Left lung (tissue), 4 donors: ENCODE measurements at regions not wholly inside any gene's neighbourhood (a gene's known extent, or its start where the extent isn't known, plus 50 kb on each side); places are given as distances from the start of the nearest gene placed in this dataset.

Source experiments
- ATAC-seq: fragments of 200-7000 bp; cut with Tn5 transposase; one replicate; pipeline ENCODE4 v1.9.1; 2020; ENCODE audit warnings: moderate library complexity
- DNase-seq, 4 donors: peaks; one replicate each; pipeline ENCODE4 v3.0.0-alpha.2; 2013 to 2020
- H3K27ac ChIP-seq, 2 donors: fragments of 200-600 bp; sonication (generic) in 1 of 2; one replicate each; pipeline versions ENCODE4 v1.5.0 to v1.8.0; 2020 to 2021
- H3K27me3 ChIP-seq, 2 donors: fragments of 200-600 bp; sonication (generic) in 1 of 2; one replicate each; pipeline versions ENCODE4 v1.5.0 to v1.8.0; 2020 to 2021
- H3K36me3 ChIP-seq, 2 donors: fragments of 200-600 bp; sonication (generic) in 1 of 2; one replicate each; pipeline versions ENCODE4 v1.5.0 to v1.8.0; 2020 to 2021
- H3K4me1 ChIP-seq, 2 donors: fragments of 200-600 bp; one replicate each; pipeline ENCODE4 v1.8.0; 2021
- H3K4me3 ChIP-seq, 2 donors: fragments of 200-600 bp; sonication (generic) in 1 of 2; one replicate each; pipeline versions ENCODE4 v1.5.0 to v1.8.0; 2020 to 2021; ENCODE audit warnings: mild to moderate bottlenecking in 1 of 2
- H3K9me3 ChIP-seq, 2 donors: fragments of 200-600 bp; sonication (generic) in 1 of 2; one replicate each; pipeline versions ENCODE4 v1.5.0 to v1.8.0; 2020 to 2021
- CTCF ChIP-seq, 2 donors: fragments of 200-600 bp; sonication (generic) in 1 of 2; IDR thresholded peaks; one replicate each; pipeline versions ENCODE4 v1.5.0 to v1.8.0; 2021; ENCODE audit warnings: antibody characterized with exemption in 2 of 2
- intact Hi-C, 2 donors: fragments of 100-400 bp; cut with DNase I; formaldehyde crosslinking; loops; one replicate each; pipeline versions ENCODE4 v1.11.2 to v1.14.2; 2022
- donor health status: DM: no; HTN: yes; CAD: no.
- donor health status: DM: no; HTN: no; CAD: no.

DNA sequence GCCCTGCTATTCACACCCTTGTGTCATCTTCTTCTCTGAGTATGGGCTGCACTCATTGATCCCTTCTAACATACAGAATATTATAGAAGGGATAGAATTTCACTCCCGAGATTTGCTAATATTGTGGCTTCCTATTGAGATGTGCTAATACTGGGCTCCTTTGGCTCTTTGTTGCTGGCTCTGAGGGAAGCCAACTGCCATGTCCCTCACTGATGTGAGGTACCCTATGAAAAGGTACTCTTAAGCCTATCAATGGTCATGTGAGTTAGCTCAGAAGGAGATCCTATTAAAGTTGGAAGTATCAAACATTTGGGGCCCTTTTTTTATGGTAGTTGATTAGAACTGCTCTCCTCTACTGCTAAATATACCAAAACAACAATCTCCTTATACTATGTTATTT is 665.2 kb upstream of the ZWINT start:
- ATAC-seq: no peak
- H3K27me3 ChIP-seq: no peaks in the 10 kb centered on the region
- H3K36me3 ChIP-seq: no peaks in the 10 kb centered on the region
- H3K4me1 ChIP-seq: no peaks in the 10 kb centered on the region
- no peak overlapping the region for H3K27ac ChIP-seq
- DNase-seq: no peak
- TF ChIP-seq CTCF (IDR thresholded peaks at IDR 0.05): no peak
- intact Hi-C loops: no loop called here
- H3K9me3 ChIP-seq: peaks cover 0 to 15% of the 10 kb centered on the region in 2 donors
- H3K4me3 ChIP-seq: no peak overlapping the region

DNA sequence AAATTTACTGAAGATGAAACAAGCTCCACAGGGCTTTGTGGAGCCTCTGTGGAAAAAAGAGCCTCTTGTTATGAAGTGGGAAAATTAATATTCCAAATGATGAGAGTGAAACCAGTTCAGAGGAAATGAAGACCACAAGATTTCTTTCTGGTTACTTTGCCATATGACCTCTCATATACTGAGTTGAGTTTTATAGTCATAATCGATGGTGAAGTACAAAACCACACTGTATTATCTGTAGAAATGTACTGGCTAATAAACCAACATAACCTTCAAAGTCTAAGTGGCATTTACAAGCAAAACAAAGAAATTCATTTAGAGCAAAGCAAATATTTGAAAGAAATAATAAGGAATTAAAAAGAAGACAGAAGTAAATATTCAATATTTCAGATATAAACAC is 662.6 kb upstream of the ZWINT start:
- Histone ChIP-seq H3K36me3 (no peaks in the 10 kb centered on the region), H3K4me3 (no peak overlapping the region)

GRCh38 chr10:57018452-57018851 is 657.4 kb upstream of the ZWINT start:
- H3K27me3 ChIP-seq: no peaks in the 10 kb centered on the region
- no peak overlapping the region for H3K4me3 ChIP-seq
- intact Hi-C loops: no loop called here
- H3K36me3 ChIP-seq: no peaks in the 10 kb centered on the region
- ATAC-seq (no peak), DNase-seq (no peak)
- H3K4me1 ChIP-seq: no peaks in the 10 kb centered on the region
- no peak for TF ChIP-seq CTCF (IDR thresholded peaks at IDR 0.05)
- peaks cover 0 to 15% of the 10 kb centered on the region in 2 donors for H3K9me3 ChIP-seq
- no peak overlapping the region for H3K27ac ChIP-seq

More for the DNA sequence above, 662.6 kb upstream of the ZWINT start:
- H3K9me3 ChIP-seq: peaks cover 0 to 12% of the 10 kb centered on the region in 2 donors
- no peak overlapping the region for H3K27ac ChIP-seq
- intact Hi-C loops: no loop called here
- no peak for TF ChIP-seq CTCF (IDR thresholded peaks at IDR 0.05)
- H3K27me3 ChIP-seq: no peaks in the 10 kb centered on the region
- ATAC-seq (no peak), DNase-seq (no peak)
- no peaks in the 10 kb centered on the region for H3K4me1 ChIP-seq

DNA sequence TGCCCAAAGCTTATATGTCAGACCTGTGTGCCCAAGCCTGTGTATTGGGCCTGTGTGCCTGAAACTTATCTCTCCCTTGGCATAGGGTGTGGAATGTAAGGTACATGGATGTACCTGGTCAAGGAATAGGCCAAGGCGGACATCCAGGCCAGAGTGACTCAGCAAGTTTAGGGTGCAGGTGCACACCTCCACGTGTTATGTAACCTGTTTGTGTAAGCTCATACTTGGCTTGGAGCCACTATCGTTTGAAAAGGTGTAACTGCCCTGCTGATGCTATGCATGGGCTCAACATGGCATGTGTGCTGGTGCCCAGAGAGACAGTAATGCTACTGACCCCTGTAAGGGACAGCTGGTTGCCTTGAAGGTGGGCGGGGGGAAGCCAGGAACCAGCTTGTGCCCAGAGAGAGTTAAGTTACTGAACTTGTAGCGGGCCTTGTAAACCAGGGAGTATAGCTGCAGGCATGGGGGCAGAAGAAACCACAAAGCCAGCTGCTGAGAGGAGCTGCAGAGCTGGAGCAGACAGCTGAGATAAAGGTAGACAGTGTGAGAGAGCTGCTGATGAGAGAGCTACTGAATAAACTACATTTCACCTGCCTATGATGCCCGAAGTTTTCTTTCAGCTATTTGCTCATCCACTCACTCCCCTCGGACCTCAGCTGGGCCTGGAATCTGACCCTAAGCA is 656.4 kb upstream of the ZWINT start:
- intact Hi-C loops: no loop called here
- Histone ChIP-seq H3K9me3 (peaks cover 0 to 15% of the 10 kb centered on the region in 2 donors), H3K4me1 (no peaks in the 10 kb centered on the region), H3K4me3 (no peak overlapping the region), H3K27me3 (no peaks in the 10 kb centered on the region), H3K36me3 (no peaks in the 10 kb centered on the region), H3K27ac (no peak overlapping the region)
- no peak for DNase-seq
- TF ChIP-seq CTCF (IDR thresholded peaks at IDR 0.05): no peak
- ATAC-seq: no peak

- Histone ChIP-seq H3K9me3 (peaks cover 0 to 15% of the 10 kb centered on the region in 2 donors), H3K4me3 (no peak overlapping the region), H3K4me1 (no peaks in the 10 kb centered on the region), H3K27ac (no peak overlapping the region), H3K27me3 (no peaks in the 10 kb centered on the region), H3K36me3 (no peaks in the 10 kb centered on the region)
- DNase-seq (peak in 1 of 4 donors; percentile 47), ATAC-seq (no peak)
- no peak for TF ChIP-seq CTCF (IDR thresholded peaks at IDR 0.05)
- intact Hi-C loops: no loop called here
These were observed 654.7 kb upstream of the ZWINT start for GRCh38 chr10:57015595-57016318.
